ENCODE measurements at regions not wholly inside any gene's neighbourhood (a gene's known extent, or its start where the extent isn't known, plus 50 kb on each side); places are given as distances from the start of the nearest gene placed in this dataset.

- H3K27ac ChIP-seq, result no peak overlapping the region
Observed at GRCh38 chr13:34458756-34459715, 483.0 kb upstream of the NBEA start.

GRCh38 chr13:34459856-34460255 is 482.2 kb upstream of the NBEA start:
- WGBS, 2 donors, result 73 to 77% methylated on average over 8 of the region's 8 CpGs
- no peak for TF ChIP-seq POLR2A (IDR thresholded peaks at IDR 0.05)
- Histone ChIP-seq H3K4me3 (replicated peaks in 1 of 3) (no peak overlapping the region), H3K9me3 (no peaks in the 10 kb centered on the region), H3K4me1 (no peaks in the 10 kb centered on the region), H3K27ac (no peak overlapping the region), H3K36me3 (no peaks in the 10 kb centered on the region), H3K27me3 (no peaks in the 10 kb centered on the region)
- intact Hi-C loops (cut with DNase I), result no loop called here
- no peak for DNase-seq

More at GRCh38 chr13:34458756-34459715, 483.0 kb upstream of the NBEA start:
- Histone ChIP-seq H3K9me3 (no peaks in the 10 kb centered on the region), H3K36me3 (no peaks in the 10 kb centered on the region), H3K27me3 (no peaks in the 10 kb centered on the region), H3K4me1 (no peaks in the 10 kb centered on the region), H3K4me3 (replicated peaks in 1 of 3) (no peak overlapping the region)
- 66 to 68% methylated on average over 4 of the region's 4 CpGs for WGBS, 2 donors
- TF ChIP-seq CTCF (IDR thresholded peaks at IDR 0.05) (no peak), POLR2A (IDR thresholded peaks at IDR 0.05) (no peak)
- intact Hi-C loops (cut with DNase I), result no loop called here
- DNase-seq, result no peak

DNA sequence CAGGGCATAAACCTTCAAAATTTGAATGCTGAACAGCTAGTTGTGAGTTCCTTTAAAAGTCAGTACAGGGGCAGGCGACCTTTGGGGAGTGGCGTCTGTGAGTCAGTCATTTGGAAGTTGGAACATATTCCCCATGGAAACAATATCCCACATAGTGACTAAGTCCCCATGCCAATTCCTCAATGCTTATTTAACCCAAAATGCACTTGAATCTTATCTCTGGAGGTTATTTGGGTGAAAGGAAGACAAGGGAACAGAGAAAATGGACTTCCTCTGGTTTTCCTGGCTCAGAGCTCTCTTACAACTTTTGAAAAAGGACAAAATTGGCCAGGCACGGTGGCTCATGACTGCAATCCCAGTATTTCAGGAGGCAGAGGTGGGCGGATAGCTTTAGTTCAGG is 479.2 kb upstream of the NBEA start:
- Histone ChIP-seq H3K27me3 (no peaks in the 10 kb centered on the region), H3K27ac (no peak overlapping the region), H3K9me3 (no peaks in the 10 kb centered on the region), H3K4me3 (replicated peaks in 1 of 3) (no peak overlapping the region), H3K4me1 (peaks cover 0 to 6% of the 10 kb centered on the region in 2 donors), H3K36me3 (no peaks in the 10 kb centered on the region)
- DNase-seq, result no peak
- WGBS, 2 donors, result 75 to 79% methylated on average over 4 of the region's 4 CpGs
- TF ChIP-seq POLR2A (IDR thresholded peaks at IDR 0.05) (no peak), CTCF (IDR thresholded peaks at IDR 0.05) (no peak)
- intact Hi-C loops (cut with DNase I), result no loop called here

DNA sequence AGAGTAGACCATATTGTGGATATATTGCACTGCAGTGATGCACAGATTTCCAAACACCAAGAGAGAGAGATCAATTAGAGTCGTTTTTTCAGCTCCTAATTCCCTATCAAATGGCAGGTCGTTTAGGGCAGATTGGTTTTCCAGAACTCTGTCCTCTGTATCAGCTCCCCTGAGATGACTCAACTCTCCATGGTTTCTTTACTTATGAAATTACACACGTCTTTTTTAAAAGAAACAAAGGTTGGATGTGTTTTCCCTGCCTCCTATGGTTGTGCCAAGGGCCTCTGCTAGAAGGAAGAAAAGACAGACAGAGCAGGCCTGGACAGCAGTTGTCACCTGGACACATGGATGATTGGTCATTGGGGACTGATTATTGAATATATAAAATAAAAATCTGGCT is 478.1 kb upstream of the NBEA start:
- 57 to 69% methylated on average over 3 of the region's 3 CpGs for WGBS, 2 donors
- DNase-seq, result no peak
- no peak overlapping the region for H3K27ac ChIP-seq
- H3K4me3 ChIP-seq (replicated peaks in 1 of 3), result no peak overlapping the region
- intact Hi-C loops (cut with DNase I), result no loop called here
- H3K36me3 ChIP-seq, result no peaks in the 10 kb centered on the region
- no peak for TF ChIP-seq CTCF (IDR thresholded peaks at IDR 0.05)
- TF ChIP-seq POLR2A (IDR thresholded peaks at IDR 0.05), result no peak
- peaks cover 0 to 10% of the 10 kb centered on the region in 2 donors for H3K4me1 ChIP-seq
- no peaks in the 10 kb centered on the region for H3K9me3 ChIP-seq
- H3K27me3 ChIP-seq, result no peaks in the 10 kb centered on the region

GRCh38 chr13:34465423-34465922 is 476.6 kb upstream of the NBEA start:
- Histone ChIP-seq H3K36me3 (no peaks in the 10 kb centered on the region), H3K27me3 (no peaks in the 10 kb centered on the region), H3K4me1 (peaks cover 0 to 10% of the 10 kb centered on the region in 2 donors), H3K27ac (no peak overlapping the region), H3K4me3 (replicated peaks in 1 of 3) (no peak overlapping the region), H3K9me3 (no peaks in the 10 kb centered on the region)
- TF ChIP-seq CTCF (IDR thresholded peaks at IDR 0.05) (no peak), POLR2A (IDR thresholded peaks at IDR 0.05) (no peak)
- 67 to 94% methylated on average over 1 of the region's 1 CpG for WGBS, 2 donors
- intact Hi-C loops (cut with DNase I), result no loop called here
- DNase-seq, result no peak

Measured in thyroid gland (tissue), 4 donors.